H1 (cell line): ENCODE measurements at regions not wholly inside any gene's neighbourhood (a gene's known extent, or its start where the extent isn't known, plus 50 kb on each side); places are given as distances from the start of the nearest gene placed in this dataset.

Source experiments
- ASH2L ChIP-seq: fragments of 200-600, 300-600 bp; sonication (generic); IDR thresholded peaks from one replicate; pipeline ENCODE4 v1.7.1; 2017; ENCODE audit warnings: low read length
- CEBPB ChIP-seq: IDR thresholded peaks from 2 replicates; pipeline ENCODE4 v1.6.1; 2012; ENCODE audit warnings: low read depth, low read length
- EP300 ChIP-seq, 2 experiments: IDR thresholded peaks; 1 replicate in 1 of 2; 2 replicates in 1 of 2; pipeline ENCODE4 v1.6.1; 2011 to 2012; ENCODE audit warnings: low read depth in 2 of 2, low read length in 2 of 2, mild to moderate bottlenecking in 2 of 2, borderline replicate concordance in 1 of 2, inconsistent platforms in 1 of 2, moderate library complexity in 1 of 2
- MAFK ChIP-seq: IDR thresholded peaks from 2 replicates; pipeline ENCODE4 v1.6.1; 2012; ENCODE audit warnings: low read depth, mild to moderate bottlenecking, improper control_type of control experiment, low read length
- NANOG ChIP-seq: IDR thresholded peaks from 2 replicates; pipeline ENCODE4 v1.6.1; 2011; ENCODE audit warnings: low read length, low read depth, mild to moderate bottlenecking, inconsistent platforms; ENCODE audit not compliant: insufficient read depth, poor library complexity, severe bottlenecking
- POLR2A ChIP-seq, 2 experiments: IDR thresholded peaks; 1 replicate in 1 of 2; 2 replicates in 1 of 2; pipeline ENCODE4 v1.6.1; 2011; ENCODE audit warnings: low read depth in 2 of 2, low read length in 2 of 2, mild to moderate bottlenecking in 2 of 2; ENCODE audit errors: control extremely low read depth in 1 of 2
- POLR2AphosphoS5 ChIP-seq: IDR thresholded peaks from 2 replicates; pipeline ENCODE4 v1.6.1; 2011; ENCODE audit warnings: low read depth, low read length
- RAD21 ChIP-seq, 2 experiments: IDR thresholded peaks in 1 of 2; conservative IDR thresholded peaks in 1 of 2; 2 replicates each; pipeline ENCODE4 v1.6.1; 2011; ENCODE audit warnings: low read depth in 2 of 2, low read length in 2 of 2, improper control_type of control experiment in 1 of 2, inconsistent platforms in 1 of 2, mild to moderate bottlenecking in 1 of 2, moderate library complexity in 1 of 2
- USF2 ChIP-seq: IDR thresholded peaks from 2 replicates; pipeline ENCODE4 v1.6.1; 2011; ENCODE audit warnings: low read length, improper control_type of control experiment
- TF ChIP-seq, protein P1 (sequence below), 3 experiments: IDR thresholded peaks; 1 replicate in 2 of 3; 2 replicates in 1 of 3; pipeline versions ENCODE4 v1.5.1 to v1.6.1; 2011; ENCODE audit warnings: low read length in 3 of 3, mild to moderate bottlenecking in 3 of 3, inconsistent platforms in 2 of 3, low read depth in 1 of 3, moderate library complexity in 1 of 3; ENCODE audit not compliant: insufficient read depth in 1 of 3; ENCODE audit errors: control extremely low read depth in 1 of 3

- TF ChIP-seq, protein P1, sequence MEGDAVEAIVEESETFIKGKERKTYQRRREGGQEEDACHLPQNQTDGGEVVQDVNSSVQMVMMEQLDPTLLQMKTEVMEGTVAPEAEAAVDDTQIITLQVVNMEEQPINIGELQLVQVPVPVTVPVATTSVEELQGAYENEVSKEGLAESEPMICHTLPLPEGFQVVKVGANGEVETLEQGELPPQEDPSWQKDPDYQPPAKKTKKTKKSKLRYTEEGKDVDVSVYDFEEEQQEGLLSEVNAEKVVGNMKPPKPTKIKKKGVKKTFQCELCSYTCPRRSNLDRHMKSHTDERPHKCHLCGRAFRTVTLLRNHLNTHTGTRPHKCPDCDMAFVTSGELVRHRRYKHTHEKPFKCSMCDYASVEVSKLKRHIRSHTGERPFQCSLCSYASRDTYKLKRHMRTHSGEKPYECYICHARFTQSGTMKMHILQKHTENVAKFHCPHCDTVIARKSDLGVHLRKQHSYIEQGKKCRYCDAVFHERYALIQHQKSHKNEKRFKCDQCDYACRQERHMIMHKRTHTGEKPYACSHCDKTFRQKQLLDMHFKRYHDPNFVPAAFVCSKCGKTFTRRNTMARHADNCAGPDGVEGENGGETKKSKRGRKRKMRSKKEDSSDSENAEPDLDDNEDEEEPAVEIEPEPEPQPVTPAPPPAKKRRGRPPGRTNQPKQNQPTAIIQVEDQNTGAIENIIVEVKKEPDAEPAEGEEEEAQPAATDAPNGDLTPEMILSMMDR (IDR thresholded peaks at IDR 0.05; ENCODE audit: control extremely low read depth in 1 of 3, insufficient read depth in 1 of 3, low read depth in 1 of 3, low read length in 3 of 3), result no peak
- TF ChIP-seq MAFK (no peak), POLR2A (IDR thresholded peaks at IDR 0.05; ENCODE audit: control extremely low read depth in 1 of 2, low read depth in 2 of 2, low read length in 2 of 2) (no peak), CEBPB (no peak), POLR2AphosphoS5 (no peak), RAD21 (IDR thresholded peaks at IDR 0.05 in 1 of 2, conservative IDR thresholded peaks at IDR 0.05 in 1 of 2; ENCODE audit: low read depth in 2 of 2, low read length in 2 of 2) (no peak), NANOG (no peak), USF2 (no peak), ASH2L (no peak), EP300 (IDR thresholded peaks at IDR 0.05; ENCODE audit: borderline replicate concordance in 1 of 2, low read depth in 2 of 2, low read length in 2 of 2) (no peak)
Observed at GRCh38 chr2:238706163-238706562, 141.7 kb upstream of the TWIST2 start.
